NB4 (cell line): ENCODE measurements at regions not wholly inside any gene's neighbourhood (a gene's known extent, or its start where the extent isn't known, plus 50 kb on each side); places are given as distances from the start of the nearest gene placed in this dataset.

Experiments used
- DNase-seq: peaks from one replicate; pipeline ENCODE4 v3.0.0; 2010; ENCODE audit warnings: low read depth
- H3K4me3 ChIP-seq: one replicate; pipeline ENCODE4 v1.5.1; 2011; ENCODE audit warnings: mild to moderate bottlenecking, low read depth, low read length, moderate library complexity
- MYC ChIP-seq: IDR thresholded peaks from 2 replicates; pipeline ENCODE4 v1.6.1; 2011; ENCODE audit warnings: low read depth, low read length
- POLR2A ChIP-seq: IDR thresholded peaks from 2 replicates; pipeline ENCODE4 v1.6.1; 2011; ENCODE audit warnings: mild to moderate bottlenecking; ENCODE audit not compliant: insufficient read length; ENCODE audit errors: extremely low read depth
- TF ChIP-seq, protein P1 (sequence below): IDR thresholded peaks from one replicate; pipeline ENCODE4 v1.5.1; 2012; ENCODE audit warnings: low read depth, low read length
- TF ChIP-seq, protein P2 (sequence below): IDR thresholded peaks from 2 replicates; pipeline ENCODE4 v1.6.1; 2011; ENCODE audit warnings: low read depth, low read length

DNA sequence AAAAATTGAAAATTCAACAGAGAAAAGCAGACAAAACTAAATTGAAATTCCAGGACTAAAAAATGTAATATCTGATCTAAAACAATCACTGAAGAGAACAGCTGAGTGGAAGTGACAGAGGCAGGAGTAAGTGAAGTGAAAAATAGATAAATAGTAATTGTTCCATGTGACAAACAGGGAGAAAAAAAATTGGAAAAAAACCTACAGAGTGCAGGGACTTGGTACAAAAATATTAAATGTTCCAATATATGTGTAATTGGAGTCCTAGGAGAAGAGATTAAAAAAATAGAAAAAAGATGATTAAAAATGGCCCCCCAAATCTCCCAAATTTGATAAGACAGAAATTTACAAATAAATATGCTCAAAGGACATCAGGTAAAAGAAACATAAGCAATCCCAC, 63.4 kb upstream of the NAMPT start:
- TF ChIP-seq MYC = no peak
- TF ChIP-seq, protein P1, sequence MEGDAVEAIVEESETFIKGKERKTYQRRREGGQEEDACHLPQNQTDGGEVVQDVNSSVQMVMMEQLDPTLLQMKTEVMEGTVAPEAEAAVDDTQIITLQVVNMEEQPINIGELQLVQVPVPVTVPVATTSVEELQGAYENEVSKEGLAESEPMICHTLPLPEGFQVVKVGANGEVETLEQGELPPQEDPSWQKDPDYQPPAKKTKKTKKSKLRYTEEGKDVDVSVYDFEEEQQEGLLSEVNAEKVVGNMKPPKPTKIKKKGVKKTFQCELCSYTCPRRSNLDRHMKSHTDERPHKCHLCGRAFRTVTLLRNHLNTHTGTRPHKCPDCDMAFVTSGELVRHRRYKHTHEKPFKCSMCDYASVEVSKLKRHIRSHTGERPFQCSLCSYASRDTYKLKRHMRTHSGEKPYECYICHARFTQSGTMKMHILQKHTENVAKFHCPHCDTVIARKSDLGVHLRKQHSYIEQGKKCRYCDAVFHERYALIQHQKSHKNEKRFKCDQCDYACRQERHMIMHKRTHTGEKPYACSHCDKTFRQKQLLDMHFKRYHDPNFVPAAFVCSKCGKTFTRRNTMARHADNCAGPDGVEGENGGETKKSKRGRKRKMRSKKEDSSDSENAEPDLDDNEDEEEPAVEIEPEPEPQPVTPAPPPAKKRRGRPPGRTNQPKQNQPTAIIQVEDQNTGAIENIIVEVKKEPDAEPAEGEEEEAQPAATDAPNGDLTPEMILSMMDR = no peak
- no peak for TF ChIP-seq POLR2A
- TF ChIP-seq, protein P2, sequence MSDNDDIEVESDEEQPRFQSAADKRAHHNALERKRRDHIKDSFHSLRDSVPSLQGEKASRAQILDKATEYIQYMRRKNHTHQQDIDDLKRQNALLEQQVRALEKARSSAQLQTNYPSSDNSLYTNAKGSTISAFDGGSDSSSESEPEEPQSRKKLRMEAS = no peak

DNA sequence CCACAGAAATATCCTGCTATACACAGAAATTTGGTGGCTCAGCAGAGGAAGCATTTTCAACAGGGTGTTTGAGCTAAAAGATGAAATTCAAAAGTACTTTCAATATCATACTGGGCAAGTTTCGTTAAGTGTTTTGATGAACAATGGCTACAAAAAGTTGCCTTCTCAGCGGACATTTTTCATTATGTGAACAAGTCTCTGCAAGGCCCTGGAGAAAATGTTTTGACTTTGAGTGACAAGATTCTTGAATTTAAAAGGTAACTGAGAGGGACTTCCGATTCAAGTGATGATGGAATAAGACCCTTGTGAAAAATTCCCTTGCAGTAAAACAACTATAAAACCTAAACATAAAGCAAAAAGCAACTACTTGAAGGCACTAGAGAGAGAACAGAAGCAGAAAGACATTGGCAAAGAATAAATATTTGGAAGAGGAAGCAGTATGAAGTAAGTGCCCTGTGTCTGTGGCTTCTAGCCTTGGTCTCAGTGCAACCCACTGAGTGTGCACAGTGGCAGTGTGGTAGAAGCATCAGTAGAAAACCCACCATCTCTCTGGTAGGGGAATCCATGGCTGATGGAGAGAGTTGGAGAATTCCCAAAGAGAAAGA, 62.5 kb upstream of the NAMPT start:
- TF ChIP-seq, protein P2 = no peak
- TF ChIP-seq POLR2A (no peak), MYC (no peak)
- TF ChIP-seq, protein P1 = no peak
- no peak overlapping the region for H3K4me3 ChIP-seq
- DNase-seq = peak; percentile 64

More for the DNA sequence above, 63.4 kb upstream of the NAMPT start:
- no peak overlapping the region for H3K4me3 ChIP-seq
- no peak for DNase-seq

DNA sequence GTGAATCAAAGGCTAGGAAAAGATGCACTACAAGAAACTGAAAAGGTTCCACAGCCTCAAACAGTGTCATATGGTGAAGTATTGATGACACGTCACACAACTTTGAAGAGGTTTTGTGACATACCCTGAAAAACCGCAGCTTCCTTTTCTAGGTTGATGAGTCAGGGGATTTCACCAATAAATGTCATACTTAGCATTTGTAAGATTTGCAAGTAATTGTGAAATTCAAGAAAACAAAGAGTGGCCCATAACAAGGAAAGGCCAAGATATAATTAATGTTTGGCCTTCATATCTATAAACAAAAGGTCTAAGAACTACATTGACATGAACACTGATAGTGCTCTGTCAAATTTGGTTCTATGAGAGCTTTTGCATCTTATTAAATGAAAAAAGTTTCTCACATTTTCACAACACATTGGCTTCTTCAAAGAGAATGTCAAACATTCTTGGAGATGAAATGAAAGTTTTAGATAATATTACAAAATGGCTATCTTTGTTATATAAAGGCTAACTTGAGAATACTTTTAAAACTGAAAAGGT, 62.0 kb upstream of the NAMPT start:
- TF ChIP-seq POLR2A (no peak), MYC (peak; percentile 72; the same call in 1 of the 2 replicates)
- TF ChIP-seq, protein P2 = peak; percentile 74
- TF ChIP-seq, protein P1 = no peak
- peak; percentile 97 for DNase-seq
- H3K4me3 ChIP-seq = no peak overlapping the region

DNA sequence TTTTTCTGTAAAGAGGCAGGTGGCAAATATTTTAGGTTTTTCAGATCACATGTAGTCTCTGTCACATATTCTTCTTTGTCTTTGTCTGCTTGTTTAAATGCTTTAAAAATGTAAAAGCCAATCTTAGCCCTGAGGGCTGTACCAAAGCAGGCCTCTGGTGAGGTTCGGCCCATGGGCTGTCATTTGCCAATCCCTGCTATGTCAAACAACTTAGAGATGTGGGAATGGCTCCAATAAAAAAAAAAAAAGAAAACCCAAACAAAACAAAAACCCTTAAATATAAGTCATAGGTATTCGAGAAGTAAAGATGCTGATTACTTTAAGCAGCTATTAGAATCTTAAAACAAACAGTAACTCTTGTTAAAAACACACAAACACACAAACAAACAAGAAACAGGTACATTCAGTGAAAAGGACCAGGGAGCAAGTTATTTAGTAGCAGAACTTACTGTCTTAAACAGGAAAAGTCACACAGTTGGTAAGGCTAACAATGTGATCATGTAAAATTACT, 61.4 kb upstream of the NAMPT start:
- no peak overlapping the region for H3K4me3 ChIP-seq
- DNase-seq = no peak
- no peak for TF ChIP-seq MYC
- TF ChIP-seq, protein P1 = no peak
- TF ChIP-seq, protein P2 = no peak
- TF ChIP-seq POLR2A = no peak

DNA sequence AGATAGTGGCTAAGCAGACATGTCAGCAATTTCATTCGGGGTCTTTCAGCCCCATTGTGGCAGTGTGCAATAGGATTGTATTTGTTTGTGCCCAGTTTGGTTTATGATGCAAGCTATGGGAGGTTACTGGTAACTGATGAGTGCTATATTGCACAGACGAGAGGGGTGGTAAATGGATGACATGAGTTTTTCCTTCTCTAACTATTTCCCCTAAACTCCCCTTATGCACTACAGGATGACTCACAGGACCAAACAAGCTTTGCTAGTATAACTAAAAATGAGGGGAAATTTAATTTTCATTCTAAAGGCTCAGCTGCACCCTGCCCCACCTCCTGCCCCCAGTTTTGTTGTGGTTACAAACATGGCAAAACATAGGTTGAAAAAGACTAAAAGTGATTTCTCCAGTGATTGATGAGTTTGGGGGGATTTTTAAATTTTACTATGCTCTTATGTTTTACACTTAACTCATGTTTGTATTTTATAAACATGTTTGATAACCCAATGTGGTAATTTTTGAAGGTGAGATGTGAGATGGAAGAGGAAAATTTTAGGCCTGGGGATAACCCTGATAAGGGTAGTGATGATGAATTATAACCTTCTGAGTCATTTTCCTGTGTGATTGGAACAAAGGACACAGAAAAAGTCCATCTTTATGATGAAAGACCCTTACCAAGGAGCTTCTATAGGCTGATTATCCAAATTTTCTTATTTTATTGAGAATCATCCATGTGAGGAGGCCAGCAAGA, 60.8 kb upstream of the NAMPT start:
- TF ChIP-seq, protein P2 = peak; percentile 30; the same call in 1 of the 2 replicates
- TF ChIP-seq, protein P1 = no peak
- TF ChIP-seq POLR2A (no peak), MYC (0 out of 2 replicates have a peak, but pooled peaks have one; percentile 41)
- H3K4me3 ChIP-seq = no peak overlapping the region

More for the DNA sequence above, 60.8 kb upstream of the NAMPT start:
- DNase-seq = peak; percentile 84
